Naive thymus-derived CD4-positive, alpha-beta T cell (primary cell): ENCODE measurements at regions not wholly inside any gene's neighbourhood (a gene's known extent, or its start where the extent isn't known, plus 50 kb on each side); places are given as distances from the start of the nearest gene placed in this dataset.

Experiments used
- ATAC-seq: fragments of 150-1000 bp; cut with Tn5 transposase; 2 replicates; pipeline ENCODE4 v1.10.0; 2021; ENCODE audit warnings: mild to moderate bottlenecking, moderate library complexity
- CTCF ChIA-PET: fragments of 350-600 bp; sonication (Branson Sonifier 250); formaldehyde crosslinking; loops from one replicate; lab custom pipeline; 2021; ENCODE audit warnings: antibody characterized with exemption; lab: Charles Lee
- POLR2A ChIA-PET: fragments of 350-600 bp; sonication (Branson Sonifier 250); formaldehyde crosslinking; loops from one replicate; lab custom pipeline; 2021; ENCODE audit warnings: antibody characterized with exemption, inconsistent platforms; lab: Charles Lee
- DNase-seq, 9 donors: peaks; one replicate each; pipeline versions ENCODE4 v3.0.0 to v3.0.0-alpha.2; 2020 to 2022; ENCODE audit warnings: mixed read lengths in 1 of 9
- H3K27ac ChIP-seq: one replicate; pipeline ENCODE4 v1.7.0; 2013; ENCODE audit warnings: mild to moderate bottlenecking, low read depth, low read length, moderate library complexity
- H3K27me3 ChIP-seq, 2 donors: one replicate each; pipeline ENCODE4 v1.7.0; 2013; ENCODE audit warnings: low read length in 2 of 2, mild to moderate bottlenecking in 2 of 2, moderate library complexity in 2 of 2; ENCODE audit not compliant: control insufficient read depth in 2 of 2, insufficient read depth in 2 of 2
- H3K36me3 ChIP-seq, 3 experiments: 1 replicate in 2 of 3; 2 replicates in 1 of 3; pipeline ENCODE4 v1.7.0; 2013; ENCODE audit warnings: low read length in 3 of 3, mild to moderate bottlenecking in 3 of 3, moderate library complexity in 1 of 3; ENCODE audit not compliant: insufficient read depth in 3 of 3, control insufficient read depth in 2 of 3
- H3K4me1 ChIP-seq, 2 donors: one replicate each; pipeline ENCODE4 v1.7.0; 2013; ENCODE audit warnings: low read length in 2 of 2, mild to moderate bottlenecking in 2 of 2, moderate library complexity in 1 of 2; ENCODE audit not compliant: control insufficient read depth in 2 of 2, insufficient read depth in 2 of 2
- H3K4me3 ChIP-seq: 2 replicates; pipeline ENCODE4 v1.7.0; 2013; ENCODE audit warnings: mild to moderate bottlenecking, low read length
- H3K9me3 ChIP-seq, 3 experiments: 1 replicate in 2 of 3; 2 replicates in 1 of 3; pipeline ENCODE4 v1.7.0; 2013; ENCODE audit warnings: low read length in 3 of 3; ENCODE audit not compliant: control insufficient read depth in 2 of 3
- H3K27ac Mint-ChIP-seq, 9 donors: one replicate each; pipeline ENCODE4 v1.8.0; 2020 to 2022; ENCODE audit warnings: mixed read lengths in 9 of 9, mild to moderate bottlenecking in 8 of 9, moderate library complexity in 5 of 9, inconsistent platforms in 2 of 9
- H3K27me3 Mint-ChIP-seq, 5 donors: one replicate each; pipeline ENCODE4 v1.8.0; 2021 to 2022; ENCODE audit warnings: mixed read lengths in 5 of 5, mild to moderate bottlenecking in 1 of 5
- H3K36me3 Mint-ChIP-seq, 5 donors: one replicate each; pipeline ENCODE4 v1.8.0; 2020 to 2022; ENCODE audit warnings: mixed read lengths in 5 of 5, mild to moderate bottlenecking in 3 of 5, inconsistent platforms in 1 of 5
- H3K4me1 Mint-ChIP-seq, 7 donors: one replicate each; pipeline ENCODE4 v1.8.0; 2020 to 2022; ENCODE audit warnings: mixed read lengths in 7 of 7, mild to moderate bottlenecking in 3 of 7, inconsistent platforms in 1 of 7
- H3K4me3 Mint-ChIP-seq, 10 donors: one replicate each; pipeline ENCODE4 v1.8.0; 2020 to 2022; ENCODE audit warnings: mild to moderate bottlenecking in 10 of 10, mixed read lengths in 10 of 10, moderate library complexity in 6 of 10, inconsistent platforms in 2 of 10
- H3K9me3 Mint-ChIP-seq, 11 donors: one replicate each; pipeline ENCODE4 v1.8.0; 2020 to 2022; ENCODE audit warnings: mixed read lengths in 11 of 11, mild to moderate bottlenecking in 4 of 11, inconsistent platforms in 1 of 11, moderate library complexity in 1 of 11
- intact Hi-C, 2 donors: fragments of 100-400 bp; cut with micrococcal nuclease; formaldehyde crosslinking; loops; one replicate each; pipeline ENCODE4 v1.15.1; 2023

DNA sequence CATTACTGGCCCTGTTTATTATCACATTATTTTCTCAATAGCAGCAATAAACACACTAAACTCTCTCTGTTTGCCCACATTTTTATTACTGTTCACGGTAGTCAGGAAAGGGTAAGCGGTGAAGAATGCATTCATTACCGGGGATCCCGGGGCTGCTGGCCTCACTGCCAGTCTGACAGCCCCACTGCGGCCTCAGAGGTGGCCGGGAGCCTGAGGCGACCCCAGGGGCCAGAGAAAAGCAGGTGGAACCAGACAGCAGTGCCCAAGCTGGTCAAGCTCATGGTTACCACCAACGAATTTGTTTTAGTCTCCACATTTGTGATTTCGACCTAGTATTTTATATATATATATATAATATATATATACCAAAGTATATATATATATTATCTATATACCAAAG is 127.7 kb downstream of the LRATD1 start:
- H3K4me3 ChIP-seq, result no peak overlapping the region
- Mint-ChIP-seq H3K4me3 (no peak overlapping the region), H3K9me3 (no peaks in the 10 kb centered on the region), H3K36me3 (no peaks in the 10 kb centered on the region), H3K4me1 (no peaks in the 10 kb centered on the region), H3K27ac (no peak overlapping the region), H3K27me3 (no peaks in the 10 kb centered on the region)
- H3K27ac ChIP-seq, result no peak overlapping the region
- DNase-seq, result no peak
- no peaks in the 10 kb centered on the region for H3K27me3 ChIP-seq
- ChIA-PET CTCF (no interaction called here), POLR2A (no interaction called here)
- ATAC-seq, result no peak
- intact Hi-C loops, result no loop called here
- no peaks in the 10 kb centered on the region for H3K36me3 ChIP-seq
- no peaks in the 10 kb centered on the region for H3K9me3 ChIP-seq
- H3K4me1 ChIP-seq, result no peaks in the 10 kb centered on the region

DNA sequence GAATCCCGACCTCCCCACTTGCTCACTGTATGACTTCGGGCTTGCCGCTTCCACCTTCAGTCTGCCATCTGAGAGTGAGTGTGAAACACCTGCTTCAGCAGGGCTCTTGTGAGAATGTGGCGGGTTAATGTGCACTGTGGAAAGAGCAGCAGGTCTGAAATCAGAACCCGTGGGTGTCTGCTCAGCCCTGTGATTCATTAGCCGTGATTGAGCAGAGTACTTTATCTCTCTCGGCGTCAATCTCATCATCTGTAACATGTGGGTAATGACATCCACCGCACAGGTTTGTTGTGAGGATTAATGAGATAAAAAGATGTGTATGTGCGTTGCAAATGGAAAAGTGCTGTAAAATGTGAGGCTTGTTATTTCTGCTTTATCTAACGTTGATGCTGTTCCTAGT is 128.6 kb downstream of the LRATD1 start:
- POLR2A ChIA-PET, result no interaction called here
- CTCF ChIA-PET, result no interaction called here
- no peak for DNase-seq
- no peak for ATAC-seq
- Histone ChIP-seq H3K9me3 (no peaks in the 10 kb centered on the region), H3K27ac (no peak overlapping the region), H3K4me3 (no peak overlapping the region), H3K36me3 (no peaks in the 10 kb centered on the region), H3K27me3 (no peaks in the 10 kb centered on the region), H3K4me1 (no peaks in the 10 kb centered on the region)
- no peaks in the 10 kb centered on the region for H3K9me3 Mint-ChIP-seq
- no peaks in the 10 kb centered on the region for H3K4me1 Mint-ChIP-seq
- H3K36me3 Mint-ChIP-seq, result no peaks in the 10 kb centered on the region
- no peak overlapping the region for H3K27ac Mint-ChIP-seq
- no peak overlapping the region for H3K4me3 Mint-ChIP-seq
- intact Hi-C loops, result no loop called here
- no peaks in the 10 kb centered on the region for H3K27me3 Mint-ChIP-seq

DNA sequence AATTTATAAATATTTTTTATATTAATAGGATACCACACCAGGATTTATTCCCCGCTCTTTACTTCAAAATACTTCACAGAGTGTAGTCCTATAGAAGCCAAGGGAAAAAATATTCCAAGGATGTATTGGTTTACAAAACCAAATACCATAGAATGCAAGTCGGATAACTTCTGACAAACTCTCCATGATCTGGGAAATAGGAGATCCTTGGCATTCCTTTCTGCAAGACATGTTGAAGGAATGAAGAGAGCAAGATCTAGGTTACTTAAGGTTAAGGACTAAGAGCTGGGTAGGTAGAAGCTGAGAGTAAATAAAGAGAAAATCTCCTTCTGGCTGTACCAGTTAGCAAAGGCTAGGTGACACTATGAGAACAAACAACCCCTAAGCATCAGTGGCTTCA is 141.2 kb downstream of the LRATD1 start:
- ATAC-seq, result no peak
- H3K4me1 ChIP-seq, result no peaks in the 10 kb centered on the region
- no peaks in the 10 kb centered on the region for H3K4me1 Mint-ChIP-seq
- H3K9me3 ChIP-seq, result no peaks in the 10 kb centered on the region
- POLR2A ChIA-PET, result no interaction called here
- no peaks in the 10 kb centered on the region for H3K27me3 ChIP-seq
- H3K4me3 Mint-ChIP-seq, result no peak overlapping the region
- no peaks in the 10 kb centered on the region for H3K36me3 Mint-ChIP-seq
- no peak for DNase-seq
- H3K9me3 Mint-ChIP-seq, result peaks cover 0 to 11% (median 2%) of the 10 kb centered on the region in 11 donors
- CTCF ChIA-PET, result no interaction called here
- H3K4me3 ChIP-seq, result no peak overlapping the region
- H3K27ac ChIP-seq, result no peak overlapping the region
- intact Hi-C loops, result no loop called here
- no peak overlapping the region for H3K27ac Mint-ChIP-seq
- peaks cover 0 to 5% (median 0%) of the 10 kb centered on the region in 5 donors for H3K27me3 Mint-ChIP-seq
- H3K36me3 ChIP-seq, result no peaks in the 10 kb centered on the region

GRCh38 chr2:14774436-14774968 is 142.0 kb downstream of the LRATD1 start:
- no peaks in the 10 kb centered on the region for H3K27me3 Mint-ChIP-seq
- peaks cover 0 to 12% (median 3%) of the 10 kb centered on the region in 11 donors for H3K9me3 Mint-ChIP-seq
- Histone ChIP-seq H3K27ac (no peak overlapping the region), H3K27me3 (no peaks in the 10 kb centered on the region), H3K9me3 (no peaks in the 10 kb centered on the region), H3K4me3 (no peak overlapping the region), H3K4me1 (no peaks in the 10 kb centered on the region), H3K36me3 (no peaks in the 10 kb centered on the region)
- no peak for ATAC-seq
- ChIA-PET CTCF (no interaction called here), POLR2A (no interaction called here)
- no peaks in the 10 kb centered on the region for H3K36me3 Mint-ChIP-seq
- no peak overlapping the region for H3K27ac Mint-ChIP-seq
- DNase-seq, result no peak
- no peaks in the 10 kb centered on the region for H3K4me1 Mint-ChIP-seq
- no peak overlapping the region for H3K4me3 Mint-ChIP-seq
- intact Hi-C loops, result no loop called here

DNA sequence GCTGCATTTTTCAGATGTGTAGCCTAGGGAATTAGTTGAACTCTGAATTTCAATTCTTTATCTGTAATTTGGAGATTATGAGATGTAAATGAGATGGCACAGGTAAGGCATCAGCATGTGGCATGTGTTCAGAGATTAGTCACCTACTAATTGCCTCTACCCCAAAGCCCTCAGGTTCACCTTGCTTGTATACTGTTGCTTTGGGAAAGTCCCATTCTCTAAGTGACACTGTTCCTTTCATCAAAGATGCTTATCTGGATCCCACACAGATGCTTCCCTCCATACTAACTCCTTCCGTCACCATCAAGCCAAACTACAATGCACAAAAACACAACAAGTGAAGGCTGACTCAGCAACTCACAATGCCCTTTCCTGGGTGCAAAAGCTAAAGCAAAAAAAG is 143.7 kb downstream of the LRATD1 start:
- Histone ChIP-seq H3K9me3 (no peaks in the 10 kb centered on the region), H3K36me3 (no peaks in the 10 kb centered on the region), H3K27me3 (no peaks in the 10 kb centered on the region), H3K27ac (no peak overlapping the region), H3K4me1 (no peaks in the 10 kb centered on the region), H3K4me3 (no peak overlapping the region)
- Mint-ChIP-seq H3K27ac (no peak overlapping the region), H3K27me3 (no peaks in the 10 kb centered on the region), H3K36me3 (no peaks in the 10 kb centered on the region), H3K4me1 (no peaks in the 10 kb centered on the region), H3K9me3 (peaks cover 0 to 10% (median 5%) of the 10 kb centered on the region in 11 donors), H3K4me3 (no peak overlapping the region)
- no peak for ATAC-seq
- ChIA-PET CTCF (no interaction called here), POLR2A (no interaction called here)
- no peak for DNase-seq
- intact Hi-C loops, result no loop called here

GRCh38 chr2:14778015-14778414 is 145.5 kb downstream of the LRATD1 start:
- peaks cover 5 to 22% (median 12%) of the 10 kb centered on the region in 11 donors for H3K9me3 Mint-ChIP-seq

GRCh38 chr2:14779252-14779651 is 146.7 kb downstream of the LRATD1 start:
- Histone ChIP-seq H3K36me3 (no peaks in the 10 kb centered on the region), H3K4me1 (no peaks in the 10 kb centered on the region), H3K27me3 (no peaks in the 10 kb centered on the region), H3K27ac (no peak overlapping the region), H3K4me3 (no peak overlapping the region), H3K9me3 (no peaks in the 10 kb centered on the region)
- Mint-ChIP-seq H3K4me3 (no peak overlapping the region), H3K9me3 (peaks cover 5 to 22% (median 12%) of the 10 kb centered on the region in 11 donors), H3K27ac (no peak overlapping the region), H3K4me1 (no peaks in the 10 kb centered on the region), H3K27me3 (no peaks in the 10 kb centered on the region), H3K36me3 (no peaks in the 10 kb centered on the region)
- CTCF ChIA-PET, result no interaction called here
- intact Hi-C loops, result no loop called here
- no peak for DNase-seq
- no peak for ATAC-seq
- POLR2A ChIA-PET, result no interaction called here

More at GRCh38 chr2:14778015-14778414, 145.5 kb downstream of the LRATD1 start:
- intact Hi-C loops, result no loop called here
- H3K27ac Mint-ChIP-seq, result no peak overlapping the region
- POLR2A ChIA-PET, result no interaction called here
- DNase-seq, result no peak
- H3K4me1 Mint-ChIP-seq, result no peaks in the 10 kb centered on the region
- H3K36me3 ChIP-seq, result no peaks in the 10 kb centered on the region
- no peak overlapping the region for H3K4me3 Mint-ChIP-seq
- H3K4me3 ChIP-seq, result no peak overlapping the region
- no peak for ATAC-seq
- CTCF ChIA-PET, result no interaction called here
- no peaks in the 10 kb centered on the region for H3K27me3 ChIP-seq
- H3K4me1 ChIP-seq, result no peaks in the 10 kb centered on the region
- H3K36me3 Mint-ChIP-seq, result no peaks in the 10 kb centered on the region
- no peak overlapping the region for H3K27ac ChIP-seq
- H3K27me3 Mint-ChIP-seq, result no peaks in the 10 kb centered on the region
- no peaks in the 10 kb centered on the region for H3K9me3 ChIP-seq
